HG03025 (cell line): ENCODE measurements at regions not wholly inside any gene's neighbourhood (a gene's known extent, or its start where the extent isn't known, plus 50 kb on each side); places are given as distances from the start of the nearest gene placed in this dataset.
"Not testable (repeated sequence)": the region's sequence is repeated elsewhere in the genome, so short reads cannot be mapped to it uniquely, and the experiment has no call there.

Source experiments
- ATAC-seq: cut with Tn5 transposase; IDR thresholded peaks from one replicate; pipeline ENCODE4 v1.9.1; 2021; ENCODE audit warnings: mild to moderate bottlenecking, moderate library complexity; ENCODE audit not compliant: unreplicated experiment, low FRiP score

GRCh38 chr12:125533434-125534029 lies 468.3 kb downstream of the AACS start:
- ATAC-seq: peak; percentile 56

- ATAC-seq: no peak
Measured at GRCh38 chr12:125538401-125539199, 473.4 kb downstream of the AACS start.

- no peak for ATAC-seq
Measured at GRCh38 chr12:125540580-125541204, 475.5 kb downstream of the AACS start.

GRCh38 chr12:125544960-125545359 lies 479.7 kb downstream of the AACS start:
- ATAC-seq: no peak

GRCh38 chr12:125549171-125549570 lies 483.9 kb downstream of the AACS start:
- no peak for ATAC-seq

- no peak for ATAC-seq
Measured at GRCh38 chr12:125549836-125550235, 484.6 kb downstream of the AACS start.

- no peak for ATAC-seq
Measured at GRCh38 chr12:125552295-125552694, 487.1 kb downstream of the AACS start.

- not testable (repeated sequence) for ATAC-seq
Measured at GRCh38 chr12:125561008-125561407, 495.8 kb downstream of the AACS start.

- no peak for ATAC-seq
Measured at GRCh38 chr12:125564753-125565152, 499.5 kb downstream of the AACS start.

- ATAC-seq: no peak
Measured at GRCh38 chr12:125567581-125567980, 502.3 kb downstream of the AACS start.

GRCh38 chr12:125568306-125568705 lies 503.1 kb downstream of the AACS start:
- ATAC-seq: no peak

GRCh38 chr12:125573271-125573670 lies 508.0 kb downstream of the AACS start:
- no peak for ATAC-seq

- no peak for ATAC-seq
Measured at GRCh38 chr12:125577334-125577733, 512.1 kb downstream of the AACS start.

GRCh38 chr12:125579916-125580315 lies 514.7 kb downstream of the AACS start:
- ATAC-seq: no peak

- no peak for ATAC-seq
Measured at GRCh38 chr12:125583071-125583470, 517.8 kb downstream of the AACS start.

GRCh38 chr12:125586441-125586840 lies 521.2 kb downstream of the AACS start:
- no peak for ATAC-seq

- no peak for ATAC-seq
Measured at GRCh38 chr12:125593269-125593668, 528.0 kb downstream of the AACS start.

- ATAC-seq: no peak
Measured at GRCh38 chr12:125604976-125605375, 539.7 kb downstream of the AACS start.

- no peak for ATAC-seq
Measured at GRCh38 chr12:125606312-125606711, 541.1 kb downstream of the AACS start.

- no peak for ATAC-seq
Measured at GRCh38 chr12:125610292-125610691, 545.1 kb downstream of the AACS start.

- no peak for ATAC-seq
Measured at GRCh38 chr12:125610971-125611370, 545.7 kb downstream of the AACS start.

- no peak for ATAC-seq
Measured at GRCh38 chr12:125614058-125614457, 548.8 kb downstream of the AACS start.
